ENCODE measurements at regions not wholly inside any gene's neighbourhood (a gene's known extent, or its start where the extent isn't known, plus 50 kb on each side); places are given as distances from the start of the nearest gene placed in this dataset.

GRCh38 chr6:146865756-146866379, 267.1 kb downstream of the ADGB start:
- DNase-seq (ENCODE audit: insufficient read length) = no peak
- FAIRE-seq = no peak
- TF ChIP-seq POLR2A (IDR thresholded peaks at IDR 0.05; ENCODE audit: low read depth, low read length) (no peak), TAF1 (IDR thresholded peaks at IDR 0.05; ENCODE audit: borderline replicate concordance, low read depth, low read length) (no peak), POLR2AphosphoS5 (IDR thresholded peaks at IDR 0.05; ENCODE audit: low read depth, low read length) (no peak)

GRCh38 chr6:146866731-146867414, 268.1 kb downstream of the ADGB start:
- TF ChIP-seq POLR2AphosphoS5 (IDR thresholded peaks at IDR 0.05; ENCODE audit: low read depth, low read length) (no peak), TAF1 (IDR thresholded peaks at IDR 0.05; ENCODE audit: borderline replicate concordance, low read depth, low read length) (no peak), POLR2A (IDR thresholded peaks at IDR 0.05; ENCODE audit: low read depth, low read length) (no peak)
- FAIRE-seq (no peak), DNase-seq (ENCODE audit: insufficient read length) (no peak)

GRCh38 chr6:146868671-146869209, 270.0 kb downstream of the ADGB start:
- TF ChIP-seq POLR2A (IDR thresholded peaks at IDR 0.05; ENCODE audit: low read depth, low read length) = no peak
- FAIRE-seq (no peak), DNase-seq (ENCODE audit: insufficient read length) (no peak)

- peak; percentile 67 for FAIRE-seq
- no peak for DNase-seq (ENCODE audit: insufficient read length)
- TF ChIP-seq POLR2AphosphoS5 (IDR thresholded peaks at IDR 0.05; ENCODE audit: low read depth, low read length) (no peak), POLR2A (IDR thresholded peaks at IDR 0.05; ENCODE audit: low read depth, low read length) (no peak), TAF1 (IDR thresholded peaks at IDR 0.05; ENCODE audit: borderline replicate concordance, low read depth, low read length) (no peak)
These were observed 272.0 kb downstream of the ADGB start for GRCh38 chr6:146870760-146871159.

- DNase-seq (ENCODE audit: insufficient read length) (no peak), FAIRE-seq (peak; percentile 24)
- no peak for TF ChIP-seq TAF1 (IDR thresholded peaks at IDR 0.05; ENCODE audit: borderline replicate concordance, low read depth, low read length)
These were observed 273.0 kb downstream of the ADGB start for GRCh38 chr6:146871611-146872425.

- no peak for TF ChIP-seq POLR2AphosphoS5 (IDR thresholded peaks at IDR 0.05; ENCODE audit: low read depth, low read length)
- no peak for TF ChIP-seq TAF1 (IDR thresholded peaks at IDR 0.05; ENCODE audit: borderline replicate concordance, low read depth, low read length)
- no peak for TF ChIP-seq POLR2A (IDR thresholded peaks at IDR 0.05; ENCODE audit: low read depth, low read length)
- FAIRE-seq = no peak
- no peak for DNase-seq (ENCODE audit: insufficient read length)
These were observed 273.6 kb downstream of the ADGB start for GRCh38 chr6:146872426-146872785.

GRCh38 chr6:146874278-146875018, 275.7 kb downstream of the ADGB start:
- DNase-seq (ENCODE audit: insufficient read length) (no peak), FAIRE-seq (no peak)
- no peak for TF ChIP-seq TAF1 (IDR thresholded peaks at IDR 0.05; ENCODE audit: borderline replicate concordance, low read depth, low read length)

- no peak for FAIRE-seq
- DNase-seq (ENCODE audit: insufficient read length) = no peak
- no peak for TF ChIP-seq TAF1 (IDR thresholded peaks at IDR 0.05; ENCODE audit: borderline replicate concordance, low read depth, low read length)
- TF ChIP-seq POLR2AphosphoS5 (IDR thresholded peaks at IDR 0.05; ENCODE audit: low read depth, low read length) = no peak
- TF ChIP-seq POLR2A (IDR thresholded peaks at IDR 0.05; ENCODE audit: low read depth, low read length) = no peak
These were observed 277.1 kb downstream of the ADGB start for GRCh38 chr6:146875927-146876270.

- DNase-seq (ENCODE audit: insufficient read length) = no peak
- peak; percentile 17 for FAIRE-seq
- TF ChIP-seq POLR2A (IDR thresholded peaks at IDR 0.05; ENCODE audit: low read depth, low read length) (no peak), POLR2AphosphoS5 (IDR thresholded peaks at IDR 0.05; ENCODE audit: low read depth, low read length) (no peak), TAF1 (IDR thresholded peaks at IDR 0.05; ENCODE audit: borderline replicate concordance, low read depth, low read length) (no peak)
These were observed 277.7 kb downstream of the ADGB start for GRCh38 chr6:146876271-146877151.

- no peak for TF ChIP-seq TAF1 (IDR thresholded peaks at IDR 0.05; ENCODE audit: borderline replicate concordance, low read depth, low read length)
- no peak for TF ChIP-seq POLR2A (IDR thresholded peaks at IDR 0.05; ENCODE audit: low read depth, low read length)
- no peak for TF ChIP-seq POLR2AphosphoS5 (IDR thresholded peaks at IDR 0.05; ENCODE audit: low read depth, low read length)
- DNase-seq (ENCODE audit: insufficient read length) = no peak
- no peak for FAIRE-seq
These were observed 279.6 kb downstream of the ADGB start for GRCh38 chr6:146878168-146878951.

Data from GM12892 (cell line).